ENCODE measurements at regions not wholly inside any gene's neighbourhood (a gene's known extent, or its start where the extent isn't known, plus 50 kb on each side); places are given as distances from the start of the nearest gene placed in this dataset.

DNA sequence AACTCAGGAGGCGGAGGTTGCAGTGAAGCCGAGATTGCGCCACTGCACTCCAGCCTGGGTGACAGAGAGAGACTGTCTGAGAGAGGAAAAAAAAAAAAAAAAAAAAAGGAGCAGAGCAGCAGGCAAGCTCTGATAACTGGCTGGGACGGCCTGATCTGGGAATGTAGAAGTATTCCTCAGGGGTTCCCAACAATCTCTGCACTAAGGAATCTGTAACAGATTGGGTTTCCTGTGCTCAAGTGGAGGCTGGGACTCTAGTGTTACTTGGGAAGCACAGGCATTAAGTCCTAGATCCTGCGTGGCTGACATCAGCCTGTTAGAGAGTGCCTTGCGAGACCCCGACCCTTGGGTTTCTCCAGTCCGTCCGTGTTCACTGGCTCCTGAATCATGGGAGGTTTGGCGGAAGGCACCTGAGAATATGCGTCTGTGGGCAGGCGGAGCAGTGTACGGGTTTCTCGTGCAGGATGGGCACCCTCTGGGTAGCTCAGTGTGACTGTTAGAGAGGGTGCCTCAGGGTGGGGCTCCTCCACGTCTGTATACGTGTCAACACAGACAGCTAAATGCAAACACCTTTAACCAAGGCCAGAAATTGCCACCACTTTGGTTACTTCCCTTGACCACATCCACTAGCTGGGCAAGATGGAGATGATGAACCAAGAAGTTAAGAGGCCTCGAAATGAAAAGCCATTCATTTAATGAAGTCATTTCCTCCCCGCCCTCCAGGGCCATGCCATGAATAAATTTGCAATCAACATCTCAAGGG, 174.9 kb upstream of the RPL38 start:
- no peak for FAIRE-seq

DNA sequence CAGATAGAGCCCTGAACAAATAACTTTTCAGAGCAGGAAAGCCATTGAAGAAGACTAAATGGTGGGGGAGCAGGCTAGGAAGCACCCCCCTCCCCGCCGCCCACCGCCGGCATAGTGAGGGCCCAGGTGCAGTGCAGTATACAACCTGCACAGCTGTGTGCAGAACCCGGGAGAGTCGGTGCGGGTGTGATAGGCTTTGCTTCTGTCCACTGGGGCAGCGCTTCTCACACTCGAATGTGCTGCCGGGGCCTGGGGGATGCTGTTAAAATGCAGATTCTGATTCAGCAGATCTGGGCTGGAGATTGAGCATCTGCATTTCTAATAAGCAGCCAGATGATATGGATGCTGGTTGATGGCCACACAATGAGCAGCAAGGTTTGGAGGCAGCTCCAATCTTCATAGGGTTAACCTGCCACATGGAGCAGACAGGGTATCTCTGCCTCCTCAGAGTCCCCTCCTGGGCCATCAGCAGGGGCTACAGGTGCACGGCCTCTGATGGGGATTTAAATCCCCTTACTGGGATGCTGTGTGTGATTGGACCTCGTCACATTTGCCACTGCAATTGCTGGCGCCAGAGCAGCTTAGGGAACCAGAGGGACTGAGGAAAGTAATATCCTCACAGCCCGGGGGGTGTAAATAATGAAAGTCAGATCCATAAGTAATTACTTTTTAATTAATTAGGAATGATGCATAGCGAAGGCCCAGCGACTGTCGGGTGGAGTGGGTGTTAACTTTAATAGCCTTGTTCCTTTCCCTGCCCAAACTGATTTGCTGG, 172.0 kb upstream of the RPL38 start:
- no peak for FAIRE-seq

DNA sequence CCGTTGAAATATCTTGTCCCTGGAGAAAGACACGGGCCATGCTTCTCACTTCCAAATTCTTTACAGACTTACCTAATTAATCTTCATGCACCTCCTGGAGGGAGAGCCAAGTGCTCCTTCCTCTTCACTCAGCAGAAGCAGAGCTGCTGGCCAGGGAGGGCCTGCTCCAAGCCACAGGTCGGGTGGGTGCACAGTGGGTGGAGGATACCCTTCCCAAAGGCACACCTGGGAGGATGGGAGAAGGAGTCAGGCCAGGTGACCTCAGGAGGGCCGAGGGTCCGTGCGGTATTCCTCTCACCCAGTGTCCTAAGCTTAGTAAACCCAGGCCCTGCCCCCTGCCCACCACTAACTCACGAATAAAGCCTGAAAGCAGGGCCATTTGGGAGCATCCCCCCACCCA, 171.3 kb upstream of the RPL38 start:
- no peak for FAIRE-seq

DNA sequence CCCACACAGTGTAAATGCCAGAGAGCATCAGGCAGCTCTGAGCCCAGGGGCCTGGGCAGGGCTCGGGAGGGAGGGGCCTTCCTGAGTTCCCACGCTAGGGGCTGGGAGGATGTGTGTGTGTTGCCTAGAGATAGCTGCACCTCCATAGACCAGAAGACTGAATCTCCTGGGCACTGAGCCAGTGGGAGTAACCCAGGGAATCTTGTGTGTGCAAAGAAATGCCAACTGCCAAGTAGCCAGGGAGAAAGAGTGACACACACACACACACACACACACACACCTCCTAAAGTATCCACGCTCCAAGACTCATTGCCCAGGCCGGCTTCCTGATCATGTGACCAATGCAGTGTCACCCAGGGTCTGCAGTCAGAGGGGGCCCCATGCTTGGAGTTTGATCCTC, 166.2 kb upstream of the RPL38 start:
- FAIRE-seq, result no peak

DNA sequence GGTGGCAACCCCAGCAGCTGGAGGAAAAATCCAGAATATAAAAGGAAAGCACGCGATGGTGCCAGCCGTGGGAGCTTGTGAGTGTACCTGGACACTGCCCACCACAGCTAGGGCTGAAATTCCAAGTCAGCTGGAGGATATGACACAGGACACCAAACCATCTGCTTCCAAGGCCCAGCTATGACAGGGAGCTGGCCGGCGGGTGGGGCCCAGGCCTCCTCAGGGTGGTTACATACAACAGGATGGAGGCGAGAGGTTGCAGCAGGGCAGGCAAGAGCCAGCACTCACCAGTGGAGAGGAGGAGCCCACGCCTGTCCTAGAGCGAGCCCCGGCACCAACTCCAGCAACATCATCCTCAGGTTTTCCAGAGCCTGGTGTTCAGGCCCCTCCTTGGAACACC, 163.2 kb upstream of the RPL38 start:
- no peak for FAIRE-seq

DNA sequence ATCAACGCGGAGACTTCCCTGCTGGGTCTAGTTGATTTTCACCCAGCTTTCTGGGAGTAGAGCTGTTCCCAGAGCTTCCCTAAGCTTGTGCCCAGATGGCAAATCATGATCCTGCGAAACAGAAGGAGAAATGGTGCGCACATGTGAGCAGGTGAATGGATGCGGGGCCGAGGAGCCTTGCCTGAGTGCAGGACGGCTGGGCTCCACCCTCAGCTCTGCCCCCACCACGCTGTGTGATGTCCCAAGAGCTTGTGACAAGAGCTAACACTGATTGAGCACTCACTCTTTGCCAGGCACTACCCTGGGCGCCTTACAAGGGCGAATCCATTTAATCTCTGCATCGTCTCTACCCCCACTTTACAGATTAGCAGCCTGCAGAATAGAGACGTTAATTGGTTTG, 162.7 kb upstream of the RPL38 start:
- FAIRE-seq, result no peak

DNA sequence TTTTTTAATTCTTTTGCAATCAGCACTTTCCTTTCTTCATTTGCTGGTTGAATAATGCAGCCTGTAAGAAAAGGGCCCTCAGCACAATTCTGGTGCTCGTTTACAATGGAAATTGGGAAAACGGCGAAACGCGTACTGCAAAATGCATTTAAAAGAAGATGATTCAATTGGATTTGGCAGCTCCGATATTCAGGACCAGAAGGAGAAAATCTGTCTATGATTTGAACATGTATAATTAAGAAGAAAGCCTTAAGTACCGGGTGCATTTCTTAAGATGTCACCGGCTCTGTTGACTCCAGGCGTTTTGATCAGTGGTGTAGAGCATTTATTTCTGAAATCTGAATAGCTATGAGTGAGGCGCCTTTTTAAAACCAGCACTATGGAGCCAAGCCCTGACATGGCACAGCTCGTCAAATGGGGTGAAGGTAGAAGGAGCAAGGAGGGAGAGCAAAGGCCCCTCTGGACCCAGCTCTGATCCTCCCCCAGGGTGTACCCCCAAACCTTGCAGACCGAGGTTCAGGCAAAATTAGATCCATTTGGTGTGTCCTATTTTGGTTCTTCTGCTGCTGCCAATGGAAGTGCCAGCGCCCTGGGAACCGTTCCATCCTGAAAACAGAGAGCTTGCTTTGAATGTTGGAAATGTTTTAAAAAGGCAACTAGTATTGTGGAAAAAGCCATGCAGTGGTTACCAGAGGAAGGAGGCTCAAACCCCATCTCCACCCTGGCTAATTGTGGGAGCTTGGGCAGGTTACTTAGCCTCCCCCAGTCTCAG, 161.4 kb upstream of the RPL38 start:
- no peak for FAIRE-seq

DNA sequence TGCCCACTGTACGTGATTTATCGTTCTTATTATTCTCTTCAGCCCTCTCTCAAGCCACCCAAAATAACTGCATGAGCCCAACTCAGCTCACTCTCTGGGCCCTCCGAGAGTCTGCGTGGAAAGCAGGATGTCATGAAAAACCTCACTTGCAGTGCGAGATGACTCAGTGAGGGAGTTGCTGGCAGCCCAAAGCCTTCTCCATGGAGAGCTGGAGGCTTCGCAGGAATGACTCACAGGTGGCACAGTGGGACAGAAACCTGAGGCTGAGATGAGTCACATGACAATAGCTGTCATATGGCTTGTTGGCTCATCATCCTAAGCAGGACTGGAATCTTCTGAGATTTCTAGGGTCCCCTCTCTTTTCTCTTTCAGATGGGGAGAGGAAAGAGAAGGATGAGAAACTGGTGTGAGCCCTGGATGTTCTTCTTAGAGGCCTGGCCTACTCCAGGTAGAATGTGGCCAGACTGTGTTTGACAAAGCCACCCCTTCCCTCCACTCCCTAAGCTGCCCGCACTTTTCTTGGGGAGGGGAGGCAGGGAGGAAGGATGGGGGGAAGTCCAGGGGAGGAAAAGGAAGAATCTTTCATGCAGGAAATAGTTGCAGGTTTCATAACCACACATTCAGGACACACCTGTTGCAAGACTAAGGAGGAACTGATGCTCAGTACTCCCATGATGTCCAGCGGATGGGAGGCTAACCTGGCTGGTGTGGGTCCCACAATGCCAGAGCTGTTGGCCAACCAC, 160.6 kb upstream of the RPL38 start:
- FAIRE-seq, result no peak

DNA sequence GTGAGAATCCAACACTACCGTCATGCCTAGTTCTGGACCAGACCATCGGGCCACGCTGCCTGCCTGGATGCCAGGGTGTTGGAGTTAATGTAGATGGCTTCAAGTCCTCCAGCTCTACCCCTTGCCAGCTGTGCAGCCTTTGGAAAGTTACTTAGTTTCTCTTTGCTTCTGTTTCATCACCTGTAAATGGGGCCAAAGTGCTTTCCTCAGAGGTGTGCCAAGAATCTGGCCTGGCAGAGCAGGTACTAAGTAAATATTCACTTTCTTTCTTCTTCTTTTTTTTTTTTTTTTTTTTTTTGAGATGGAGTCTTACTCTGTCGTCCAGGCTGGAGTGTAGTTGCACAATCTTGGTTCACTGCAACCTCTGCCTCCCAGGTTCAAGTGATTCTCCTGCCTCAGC, 159.5 kb upstream of the RPL38 start:
- FAIRE-seq, result no peak

DNA sequence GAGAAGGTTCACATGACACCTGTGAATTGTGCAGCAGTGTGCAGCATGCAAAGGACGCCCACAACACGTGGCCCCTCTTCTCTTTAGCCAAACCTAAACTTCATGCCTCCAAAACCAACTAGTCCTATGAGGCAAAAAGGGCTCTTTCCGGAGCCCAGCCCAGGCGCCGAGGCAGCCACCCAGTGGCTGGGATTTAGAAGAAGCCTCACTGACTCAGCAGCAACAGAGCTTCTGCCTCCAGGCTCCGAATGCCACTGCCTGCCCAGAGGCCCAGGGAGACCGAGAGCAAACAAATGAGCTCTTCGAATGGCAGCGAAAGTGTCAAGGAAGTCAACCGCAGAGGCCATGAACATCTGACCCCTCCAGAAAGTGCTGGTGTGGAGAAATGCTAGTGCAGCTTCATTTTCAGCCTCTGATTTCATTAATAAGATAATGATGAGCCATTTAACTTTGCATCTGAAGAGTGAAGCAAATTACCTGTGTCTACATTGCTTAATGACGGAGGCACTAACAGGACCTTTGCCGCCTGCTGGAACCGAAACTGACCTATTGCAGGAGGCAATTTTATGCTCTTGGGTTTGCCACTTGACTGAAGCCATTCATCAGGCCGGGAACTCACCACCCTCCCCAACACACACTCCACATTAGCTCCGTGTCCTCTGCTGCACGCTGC, 157.7 kb upstream of the RPL38 start:
- peak; percentile 75 for FAIRE-seq

DNA sequence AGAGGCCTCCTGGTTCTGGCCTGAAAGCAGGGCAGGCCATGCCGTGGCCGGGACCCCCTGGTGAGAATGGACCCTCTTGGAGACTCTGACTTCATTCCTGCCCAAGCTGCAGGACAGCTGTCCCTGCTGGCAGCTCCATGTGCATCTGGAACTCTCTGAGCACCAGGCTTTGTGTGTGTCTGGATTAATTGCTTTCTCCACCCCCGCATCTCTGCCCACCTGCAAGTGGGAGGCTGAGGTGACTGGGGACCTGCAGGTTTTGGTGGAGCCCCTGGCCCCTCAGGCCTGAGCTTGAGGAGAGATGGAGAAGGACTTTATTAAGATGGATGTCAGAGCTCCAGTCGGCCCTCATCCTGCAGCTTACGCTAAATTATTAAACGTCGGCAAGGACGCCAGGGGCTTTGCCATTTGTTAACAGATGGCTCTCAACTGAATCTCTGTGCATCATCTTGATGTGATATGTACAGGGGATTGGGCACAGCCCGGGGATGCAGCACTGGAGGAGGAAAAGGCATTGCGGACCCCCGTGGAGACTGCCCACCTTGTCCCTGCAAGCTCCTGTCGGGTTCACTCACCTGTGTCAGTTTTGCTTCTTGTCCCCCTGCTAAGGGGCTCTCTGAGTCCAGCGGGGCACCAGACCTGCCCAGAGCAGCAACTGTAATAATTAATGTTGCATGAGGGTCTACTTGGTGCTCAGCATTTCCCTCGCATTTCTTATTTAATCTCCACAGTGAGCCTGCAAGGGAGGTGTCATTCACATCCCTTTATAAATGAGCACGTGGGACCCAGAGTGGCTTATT, 154.1 kb upstream of the RPL38 start:
- no peak for FAIRE-seq

DNA sequence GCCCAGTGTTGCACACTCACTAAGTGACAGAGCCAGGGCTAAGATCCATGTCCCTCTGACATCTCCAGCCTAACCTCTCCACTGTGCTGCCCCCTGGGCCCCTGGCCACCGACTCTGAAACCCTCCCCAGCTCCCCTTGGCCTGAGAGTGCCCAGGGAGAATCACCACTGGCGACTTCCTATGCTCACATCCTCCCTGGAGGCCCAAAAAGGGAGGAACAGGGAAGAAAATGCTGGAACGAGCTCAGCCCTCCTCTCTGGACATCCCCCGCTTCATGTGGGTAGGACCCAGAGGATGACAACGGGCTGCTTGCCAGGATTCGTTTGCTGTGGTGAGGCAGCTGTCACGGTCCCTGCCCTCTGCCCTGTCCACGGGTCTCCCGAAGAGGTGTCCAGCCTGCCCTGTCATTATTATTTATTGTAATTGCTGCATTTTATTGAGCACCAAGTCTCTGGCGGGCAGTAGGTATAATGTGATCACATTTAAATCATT, 153.5 kb upstream of the RPL38 start:
- no peak for FAIRE-seq

DNA sequence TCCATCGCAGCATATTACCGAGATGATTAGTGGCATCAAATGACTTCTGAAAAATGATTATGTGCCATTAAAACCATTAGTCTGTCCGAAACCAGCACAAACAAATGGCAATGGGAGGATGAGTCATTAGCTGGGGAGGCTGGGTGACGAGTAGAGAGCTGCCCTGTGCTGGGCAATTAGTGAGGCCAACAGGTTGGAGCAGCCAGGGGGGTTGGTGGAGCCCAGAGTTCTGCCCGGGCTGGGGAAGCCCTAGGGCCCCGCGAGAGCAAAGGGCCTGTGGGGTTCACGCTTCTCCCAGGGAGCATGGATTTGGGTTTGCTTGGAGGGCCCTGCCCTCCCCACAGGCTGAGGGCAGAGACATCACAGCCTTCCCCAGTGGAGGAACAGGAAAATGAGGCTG, 152.1 kb upstream of the RPL38 start:
- no peak for FAIRE-seq

DNA sequence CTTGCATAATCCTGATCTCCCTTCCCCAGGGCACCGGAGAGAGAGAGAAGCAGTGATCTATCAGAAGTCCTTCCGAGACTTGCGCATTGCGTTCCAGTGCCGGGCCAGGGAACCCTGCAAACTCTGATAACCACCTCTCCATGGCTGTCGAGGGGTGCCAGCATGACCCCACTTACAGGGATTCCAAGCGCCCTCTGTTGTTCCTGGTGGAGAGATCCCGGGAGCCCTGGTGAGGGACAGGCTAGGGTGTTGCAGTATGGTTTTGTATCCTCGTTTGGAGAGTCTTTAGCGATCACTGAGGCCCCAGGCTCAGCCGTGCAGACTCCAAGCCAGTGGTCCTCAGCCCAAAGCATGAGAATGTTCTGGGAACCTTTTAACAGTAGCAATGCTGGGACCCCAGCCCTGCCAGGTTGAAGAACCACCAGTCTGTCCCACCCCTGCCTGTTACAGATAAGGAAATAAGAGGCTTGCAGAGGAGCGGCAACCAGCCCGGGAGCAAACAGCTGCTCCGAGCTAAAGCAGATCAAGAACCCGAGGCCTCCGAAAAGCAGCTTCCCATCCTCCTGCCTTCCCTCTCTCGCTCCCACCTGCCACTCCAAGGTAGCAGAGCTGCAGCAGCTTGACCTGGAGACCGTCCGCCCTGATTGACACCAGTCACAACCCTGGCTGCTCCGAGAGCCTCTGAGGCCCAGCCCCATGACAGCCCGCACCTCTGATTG, 150.3 kb upstream of the RPL38 start:
- FAIRE-seq, result no peak

DNA sequence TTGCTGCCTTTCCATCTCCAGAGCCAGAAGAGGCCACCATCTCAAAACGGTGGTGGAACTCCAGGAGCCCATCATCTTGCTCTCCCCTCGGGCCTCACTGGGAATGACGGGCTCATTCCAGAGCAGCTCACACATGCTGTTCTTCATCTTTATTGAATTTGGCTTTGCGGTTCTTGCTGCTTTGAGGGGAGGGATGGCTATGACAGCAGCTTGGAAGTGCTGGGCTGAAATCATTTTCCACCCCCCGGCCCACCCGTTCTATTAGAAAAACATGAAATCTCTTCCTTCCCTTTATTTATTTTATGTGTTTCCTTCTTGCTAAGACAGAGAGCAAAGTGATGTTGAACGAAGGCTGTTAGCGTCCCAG, 149.8 kb upstream of the RPL38 start:
- FAIRE-seq, result no peak

DNA sequence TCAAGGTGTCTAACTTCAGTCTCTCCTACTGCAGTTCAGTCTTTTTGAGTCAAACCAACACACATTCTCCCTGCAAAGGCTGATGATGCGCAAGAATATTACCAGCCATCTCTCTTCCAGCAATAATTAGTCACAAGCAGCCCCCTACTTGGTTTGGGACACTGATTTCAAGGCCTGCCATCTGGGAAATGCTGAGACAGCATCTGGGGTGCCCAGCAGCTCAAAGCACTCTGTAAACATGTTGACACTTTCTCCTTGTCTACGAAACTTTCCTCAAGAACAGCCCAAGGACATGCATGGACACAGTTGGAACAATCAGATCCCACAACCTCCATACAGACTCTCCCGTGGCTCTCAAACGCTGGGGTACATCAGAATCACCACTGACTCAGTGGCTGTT, 149.2 kb upstream of the RPL38 start:
- no peak for FAIRE-seq

DNA sequence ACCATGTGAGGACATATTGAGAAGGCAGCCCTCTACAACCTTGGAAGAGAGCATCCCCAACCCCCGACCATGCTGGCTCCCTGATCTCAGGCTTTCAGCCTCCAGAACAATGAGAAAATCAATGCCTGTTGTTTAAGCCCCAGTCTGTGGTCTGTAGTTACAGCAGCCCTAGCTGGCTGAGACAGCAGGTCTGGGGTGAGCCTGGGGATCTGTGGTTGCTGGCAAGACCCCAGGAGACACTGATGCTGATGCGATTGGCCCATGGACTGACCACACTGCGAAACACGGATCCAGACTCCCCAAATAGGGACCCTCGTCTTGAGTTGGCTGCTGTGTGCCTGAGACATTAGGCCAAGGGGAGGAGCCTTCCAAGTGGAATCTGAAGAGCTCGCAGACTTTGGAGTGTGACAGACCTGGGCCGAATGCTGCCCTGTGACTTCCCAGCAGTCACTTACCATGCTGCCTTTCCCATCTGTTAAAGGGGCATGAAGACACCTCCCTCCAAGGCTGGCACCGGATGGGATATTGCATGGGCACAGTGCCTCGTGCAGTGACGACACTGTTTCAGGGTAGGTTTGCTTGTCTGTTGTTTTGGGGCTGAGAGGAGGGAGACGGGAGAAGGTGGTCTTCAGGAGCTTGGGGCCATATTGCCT, 147.8 kb upstream of the RPL38 start:
- FAIRE-seq, result no peak

DNA sequence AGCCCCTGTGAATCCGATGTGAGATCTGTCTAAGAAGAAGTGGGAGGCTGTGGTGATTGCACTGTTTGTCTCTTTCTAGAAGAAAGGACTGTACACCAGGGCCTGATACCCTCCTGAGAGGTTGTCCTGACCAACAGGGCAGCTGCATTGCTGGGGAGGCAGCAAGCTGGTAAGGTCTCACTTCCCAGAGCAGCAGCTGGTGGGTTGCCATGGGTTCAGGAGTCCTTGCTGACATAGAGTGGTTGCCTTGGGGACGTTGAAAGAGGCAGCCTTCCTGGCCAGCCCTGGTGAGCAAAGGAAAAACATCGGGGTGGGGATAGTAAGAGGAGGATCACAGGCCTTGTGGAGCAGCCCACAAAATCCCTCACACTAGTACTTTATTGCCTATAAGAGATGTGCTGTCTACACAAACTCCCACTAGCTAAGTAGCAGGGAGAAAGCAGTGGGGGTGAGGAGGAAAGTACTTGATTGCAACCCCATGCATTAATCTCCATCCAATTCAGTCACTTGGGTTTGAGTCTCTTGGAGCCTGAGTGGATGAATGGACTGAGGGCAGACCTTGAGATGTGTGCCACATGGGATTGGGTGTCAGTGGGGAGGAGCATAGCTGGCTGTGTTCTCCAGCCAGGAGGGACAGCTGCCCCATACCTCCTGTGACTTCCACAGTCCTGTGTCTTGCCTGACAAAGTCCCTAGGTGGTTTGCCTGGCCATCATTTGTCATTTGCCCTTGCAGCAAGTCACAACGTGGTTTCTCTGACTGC, 143.8 kb upstream of the RPL38 start:
- peak; percentile 61 for FAIRE-seq

DNA sequence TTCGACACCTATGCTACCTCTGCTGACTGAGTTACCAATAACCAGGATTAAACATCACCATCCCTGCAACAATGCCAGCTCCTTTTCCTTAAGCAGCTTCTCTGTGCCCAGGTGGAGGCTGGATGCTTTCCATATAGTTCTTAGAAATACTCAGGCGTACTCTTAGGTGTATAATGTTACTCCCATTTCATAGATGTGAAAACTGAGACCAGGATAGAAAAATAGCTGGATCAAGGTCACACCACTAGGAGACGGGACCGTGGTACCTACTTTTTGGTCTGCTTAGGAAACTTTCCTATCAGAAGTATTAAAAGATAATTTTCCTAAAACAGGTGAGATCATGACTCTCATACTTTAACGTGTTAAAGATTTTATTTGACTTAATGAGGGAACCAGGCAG, 141.7 kb upstream of the RPL38 start:
- FAIRE-seq, result peak; percentile 9

Measured in islet of Langerhans (tissue), 1 donor.